HG02840 (cell line): ENCODE measurements at regions not wholly inside any gene's neighbourhood (a gene's known extent, or its start where the extent isn't known, plus 50 kb on each side); places are given as distances from the start of the nearest gene placed in this dataset.
"Not testable (repeated sequence)": the region's sequence is repeated elsewhere in the genome, so short reads cannot be mapped to it uniquely, and the experiment has no call there.

ENCODE experiments used
- ATAC-seq: cut with Tn5 transposase; IDR thresholded peaks from one replicate; pipeline ENCODE4 v1.9.1; 2021; ENCODE audit warnings: mild to moderate bottlenecking, moderate library complexity, moderate number of reproducible peaks; ENCODE audit not compliant: unreplicated experiment, low FRiP score

DNA sequence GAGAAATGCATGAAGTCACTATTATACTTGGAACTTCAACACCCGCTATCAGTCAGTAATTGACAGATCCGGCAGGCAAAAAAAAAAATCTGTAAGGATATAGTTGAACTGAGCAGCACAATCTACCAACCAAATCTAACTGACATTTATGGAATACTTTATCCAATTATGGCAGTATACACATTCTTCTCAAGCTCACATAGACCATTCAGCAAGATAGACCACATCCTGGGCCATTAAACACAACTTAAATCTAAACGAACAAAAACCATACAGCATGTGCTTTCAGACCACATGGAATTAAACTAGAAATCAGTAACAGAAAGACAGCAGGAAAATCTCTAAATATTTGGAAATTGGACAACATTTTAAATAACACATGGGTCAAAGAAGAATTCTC is 112.7 kb downstream of the MPP7 start:
- ATAC-seq = no peak

DNA sequence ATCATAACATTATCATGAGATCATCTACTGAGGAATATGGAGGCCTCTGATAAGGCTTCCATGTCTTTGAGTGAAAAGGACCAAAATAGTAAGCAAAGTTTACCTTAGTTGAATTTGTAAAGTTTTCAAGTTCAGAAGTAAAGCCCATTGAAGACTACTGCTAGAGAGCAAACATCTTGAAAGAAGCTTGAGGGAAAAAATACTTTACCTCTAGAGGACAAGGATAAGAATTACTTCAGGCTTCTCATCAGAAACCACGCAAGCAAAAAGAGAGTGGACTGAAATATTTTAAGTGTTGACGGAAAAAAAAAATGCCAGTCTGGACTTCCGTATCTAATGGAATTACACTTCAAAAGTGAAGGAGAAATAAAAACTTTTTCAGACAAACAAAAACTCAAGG is 114.3 kb downstream of the MPP7 start:
- no peak for ATAC-seq

DNA sequence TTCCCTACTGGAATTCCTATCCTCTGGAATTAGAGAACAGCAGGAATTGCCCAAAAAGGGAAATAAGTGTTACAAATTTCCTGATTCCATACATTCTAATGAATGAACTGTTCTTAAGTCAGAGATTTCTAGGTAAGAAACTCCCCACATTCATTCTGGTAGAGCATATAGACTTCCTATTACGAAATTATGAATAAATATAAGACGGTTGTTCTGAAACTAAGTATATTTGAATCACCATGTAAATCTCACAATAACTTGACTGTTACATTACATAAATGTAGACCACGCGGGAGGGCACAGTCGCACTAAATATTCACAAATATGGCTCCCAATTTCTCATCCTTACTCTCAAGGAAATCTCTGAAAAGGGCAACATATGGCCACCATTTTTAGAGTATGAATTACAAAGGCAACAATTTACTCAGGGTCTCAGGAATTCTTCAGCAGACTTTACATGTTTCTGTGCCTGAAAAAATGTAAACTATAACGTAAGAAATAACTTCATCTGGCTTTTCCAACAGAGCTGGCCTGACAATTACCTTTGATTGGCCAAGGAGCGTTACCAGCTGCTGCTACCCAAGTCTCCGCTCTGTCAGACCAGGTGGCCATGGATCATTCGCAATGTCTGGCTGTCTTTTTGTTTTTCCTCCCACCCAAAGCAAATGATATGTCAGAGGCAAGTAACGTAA is 115.8 kb downstream of the MPP7 start:
- no peak for ATAC-seq

DNA sequence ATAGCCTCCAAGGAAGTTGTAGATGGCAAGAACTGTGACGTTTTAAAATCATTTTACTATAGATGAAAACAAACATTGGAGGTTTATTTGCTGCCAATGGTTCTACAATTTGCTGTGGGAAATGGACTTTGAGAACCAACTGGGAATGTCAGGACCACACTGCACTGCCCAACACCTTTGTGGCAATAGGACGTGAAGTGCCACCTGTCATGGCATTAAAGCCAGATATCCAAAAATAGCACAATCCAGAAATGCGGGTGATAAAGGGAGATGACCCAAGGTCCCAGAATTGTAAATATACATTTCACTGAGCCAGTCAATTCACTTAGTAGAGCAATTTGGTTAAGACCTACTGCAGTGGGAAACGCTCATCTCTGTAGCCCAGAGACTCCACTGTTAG is 116.4 kb downstream of the MPP7 start:
- ATAC-seq = no peak

DNA sequence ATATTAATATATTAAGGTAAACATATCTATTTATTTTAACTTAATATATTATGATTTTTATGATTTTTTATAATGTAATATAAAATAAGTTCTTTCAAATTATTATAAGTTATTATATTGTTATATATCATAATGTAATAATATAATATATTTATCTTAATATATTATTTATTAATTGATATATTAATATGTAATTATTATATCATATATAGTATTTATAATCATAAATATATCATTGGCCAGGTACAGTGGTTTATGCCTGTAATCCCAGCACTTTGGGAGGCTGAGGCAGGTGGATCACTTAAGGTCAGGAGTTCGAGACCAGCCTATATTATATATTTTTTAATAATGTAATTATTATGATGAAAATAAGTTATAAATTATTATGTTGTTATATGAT is 118.1 kb downstream of the MPP7 start:
- no peak for ATAC-seq

DNA sequence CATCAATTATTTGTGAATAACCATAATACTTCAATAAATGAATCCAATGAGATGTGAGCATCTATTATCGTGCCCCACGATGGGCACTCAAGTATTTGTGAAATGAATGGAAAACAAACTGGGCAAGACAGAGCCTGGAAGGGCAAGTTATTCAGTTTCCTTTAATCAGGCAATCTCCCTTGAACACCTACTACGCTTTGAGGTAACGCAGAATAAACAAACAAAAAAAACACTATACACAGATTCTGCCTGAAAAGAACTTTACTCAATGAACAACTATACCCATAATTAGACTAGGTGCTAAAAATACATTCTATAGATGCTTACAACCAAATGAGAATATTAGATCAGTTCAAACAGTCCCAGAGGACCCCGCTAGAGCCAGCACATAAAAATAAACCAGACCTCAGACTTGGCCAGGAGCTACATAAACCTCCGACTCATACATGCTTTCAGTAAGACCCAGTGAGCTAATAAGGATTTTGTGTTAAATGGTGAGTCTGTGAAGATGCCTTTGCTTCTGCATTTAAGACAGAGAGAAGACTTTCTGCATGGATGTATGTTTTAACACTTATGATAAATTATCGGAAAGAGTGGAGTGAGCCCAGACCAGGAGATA is 121.3 kb downstream of the MPP7 start:
- ATAC-seq = no peak

DNA sequence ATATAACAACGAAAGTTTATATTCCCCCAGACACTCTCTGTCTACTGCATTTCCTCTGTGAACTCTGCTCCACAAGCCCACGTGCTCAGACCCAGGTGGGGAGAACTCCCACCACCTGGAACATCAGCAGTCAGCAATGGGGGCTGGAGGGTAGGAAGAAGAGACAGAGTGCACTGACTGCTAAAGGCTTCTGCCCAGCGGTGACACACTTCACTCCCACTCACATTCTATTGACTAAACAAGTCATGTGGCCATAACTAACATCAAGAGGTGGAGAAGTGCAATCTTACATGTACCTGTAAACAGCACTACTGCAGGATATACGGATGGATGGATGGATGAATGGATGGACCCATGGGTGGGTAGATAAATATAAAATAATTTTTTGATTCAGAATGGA is 122.2 kb downstream of the MPP7 start:
- no peak for ATAC-seq

DNA sequence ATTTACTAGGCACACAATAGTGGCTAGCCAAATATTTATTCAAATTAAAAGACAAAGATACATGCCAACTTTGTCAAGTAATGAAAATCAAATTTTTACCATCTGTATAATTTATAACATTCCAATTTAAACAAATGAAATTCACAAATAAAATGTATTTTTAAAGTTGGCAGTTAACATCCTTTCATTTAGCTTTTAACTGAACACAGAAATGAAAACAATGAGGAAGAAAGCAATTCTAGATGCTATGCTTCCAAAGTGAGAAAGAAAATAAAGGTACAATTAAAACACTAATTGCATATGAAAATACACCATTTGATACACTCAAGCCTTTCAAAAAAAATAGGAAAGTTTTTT is 123.1 kb downstream of the MPP7 start:
- ATAC-seq = no peak

DNA sequence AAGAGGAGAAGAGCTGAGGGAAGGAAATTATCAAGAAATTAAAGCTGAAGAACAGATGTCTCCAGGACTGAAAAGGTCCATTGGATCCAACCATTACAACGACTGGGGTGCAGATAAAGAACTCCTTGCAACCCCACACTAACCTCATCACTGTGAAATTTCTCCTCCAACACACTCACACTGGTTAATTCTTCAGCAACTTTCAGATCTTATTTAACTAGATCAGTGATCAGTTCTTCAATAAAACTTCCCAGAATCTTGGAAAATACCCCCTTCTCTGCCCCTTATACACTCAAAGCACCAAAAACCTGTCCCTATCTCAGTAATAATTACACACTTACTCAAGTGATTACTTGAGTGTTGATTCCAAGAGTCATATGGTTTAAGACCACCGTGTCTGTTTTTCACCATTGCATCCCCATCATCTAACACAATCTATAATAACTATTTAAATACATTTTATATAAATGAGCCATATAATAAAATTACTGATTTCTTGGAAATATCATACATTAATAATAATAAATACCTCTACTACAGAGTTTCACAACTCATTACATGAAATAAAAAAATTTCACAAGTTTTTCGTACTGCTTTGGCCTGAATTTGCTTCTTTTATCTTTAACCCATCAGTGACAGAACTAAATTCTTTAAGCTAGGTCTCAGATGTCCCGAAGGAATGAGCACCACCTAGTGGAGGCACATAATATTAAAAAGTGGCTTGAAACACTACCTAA is 123.7 kb downstream of the MPP7 start:
- no peak for ATAC-seq

DNA sequence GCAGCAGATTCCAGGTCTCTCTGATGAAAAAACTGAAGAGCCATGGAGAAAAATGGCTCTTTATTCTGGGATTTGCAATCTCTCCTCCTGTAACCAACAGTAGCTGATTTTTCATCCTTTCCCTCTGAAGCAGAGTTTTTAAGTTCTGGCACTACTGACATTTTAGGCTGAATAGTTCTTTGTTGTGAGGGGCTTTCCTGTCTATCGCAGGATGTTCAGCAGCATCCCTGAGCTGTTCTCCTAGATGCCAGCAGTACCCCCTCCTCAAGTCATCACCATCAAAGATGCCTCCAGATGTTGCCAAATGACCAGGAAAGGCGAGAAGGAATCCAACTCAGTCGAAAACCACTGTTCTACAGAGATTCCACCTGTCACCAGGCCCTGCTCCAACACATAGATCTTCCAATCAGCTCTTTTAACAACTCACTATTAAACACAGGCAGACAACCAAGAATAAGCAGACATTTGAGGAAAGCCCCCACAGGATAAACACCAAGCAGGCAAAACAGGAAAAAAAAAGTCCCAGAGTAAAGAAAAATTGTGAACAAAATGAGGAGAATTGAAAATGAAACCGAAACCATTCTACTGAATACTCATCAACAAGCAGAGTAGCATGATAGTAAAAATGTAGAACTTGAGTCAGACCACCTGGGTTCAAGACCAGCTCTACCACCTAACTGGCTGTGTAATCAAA is 124.8 kb downstream of the MPP7 start:
- peak; percentile 50 for ATAC-seq

DNA sequence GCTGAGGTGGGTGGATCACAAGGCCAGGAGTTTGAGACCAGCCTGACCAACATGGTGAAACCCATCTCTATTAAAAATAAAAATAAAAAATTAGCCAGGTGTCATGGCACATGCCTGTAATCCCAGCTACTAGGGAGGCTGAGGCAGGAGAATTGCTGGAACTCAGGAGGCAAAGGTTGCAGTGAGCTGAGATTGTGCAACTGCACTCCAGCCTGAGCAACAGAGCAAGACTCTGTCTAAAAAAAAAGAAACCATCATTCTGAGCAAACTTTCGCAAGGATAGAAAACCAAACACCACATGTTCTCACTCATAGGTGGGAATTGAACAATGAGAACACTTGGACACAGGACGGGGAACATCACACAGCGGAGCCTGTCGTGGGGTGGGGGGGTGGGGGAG is 126.4 kb downstream of the MPP7 start:
- ATAC-seq = not testable (repeated sequence)

DNA sequence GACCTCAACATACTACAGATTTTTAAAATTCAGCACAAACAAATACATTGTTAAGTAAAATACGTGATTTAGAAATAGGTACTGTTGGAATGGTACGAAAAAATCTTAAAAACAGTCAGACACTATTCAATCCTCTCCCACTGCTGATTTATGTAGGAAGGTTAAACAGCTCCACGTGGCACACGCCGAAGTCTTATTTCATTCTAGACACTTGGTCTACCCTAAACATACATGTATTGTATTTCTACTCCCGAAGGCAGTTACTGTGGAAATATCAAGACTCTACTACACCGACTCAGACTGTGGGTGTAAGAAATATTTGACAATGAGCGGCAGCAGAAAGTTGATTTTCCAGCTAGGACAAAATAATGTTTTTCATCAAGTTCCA is 130.6 kb downstream of the MPP7 start:
- ATAC-seq = no peak

DNA sequence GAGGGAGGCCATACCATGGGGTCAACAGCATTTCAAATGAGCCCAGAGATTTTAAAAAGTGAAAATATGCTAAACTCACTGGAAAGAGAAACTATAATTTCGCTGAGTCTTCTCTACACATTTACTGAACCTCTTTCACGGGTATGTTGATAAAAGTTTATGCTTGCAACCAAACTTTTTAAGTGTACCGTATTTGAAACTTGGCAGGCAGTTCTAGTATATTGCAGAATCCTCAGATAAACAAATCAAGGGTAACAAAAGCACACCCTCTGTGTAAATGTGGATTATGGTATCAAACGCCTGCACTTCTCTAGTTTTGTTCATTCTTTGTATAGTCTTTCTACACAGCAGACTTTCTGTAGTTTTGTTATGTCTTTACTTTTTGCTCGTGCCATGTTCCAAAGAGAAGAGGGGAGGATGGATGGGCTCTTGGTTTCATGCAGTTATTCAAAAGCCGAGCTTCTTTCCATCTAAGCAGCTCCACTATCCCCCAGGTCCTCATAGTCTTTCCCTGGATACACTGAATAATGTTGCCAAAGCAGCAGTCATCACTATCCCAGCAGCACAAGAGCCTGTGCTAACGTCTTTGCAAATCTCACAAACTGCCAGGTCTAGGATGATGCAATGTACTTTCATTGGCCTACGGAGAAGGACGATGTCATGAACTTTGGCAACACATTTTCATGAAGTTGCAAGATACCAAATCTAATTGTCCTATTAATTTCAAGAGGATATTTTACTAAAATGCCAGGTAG is 131.2 kb downstream of the MPP7 start:
- ATAC-seq = no peak

DNA sequence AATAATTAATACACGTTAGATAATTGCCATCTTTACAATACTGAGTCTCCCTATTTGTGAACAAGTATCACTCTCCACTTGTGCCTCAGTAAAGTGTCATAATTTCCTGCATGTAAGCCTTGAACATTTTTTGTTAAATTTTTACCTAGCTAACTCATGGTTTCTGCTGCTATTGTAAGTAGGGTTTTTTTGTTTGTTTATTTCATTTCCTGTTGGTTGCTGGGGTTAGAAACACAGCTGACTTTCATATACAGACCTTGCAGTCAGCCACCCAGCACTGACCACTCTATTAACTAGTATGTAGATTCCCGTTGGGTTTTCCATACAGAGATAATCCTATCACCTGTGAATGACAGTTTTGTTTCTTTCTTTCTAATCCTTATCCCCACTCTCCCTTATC is 133.3 kb downstream of the MPP7 start:
- ATAC-seq = peak; percentile 91

DNA sequence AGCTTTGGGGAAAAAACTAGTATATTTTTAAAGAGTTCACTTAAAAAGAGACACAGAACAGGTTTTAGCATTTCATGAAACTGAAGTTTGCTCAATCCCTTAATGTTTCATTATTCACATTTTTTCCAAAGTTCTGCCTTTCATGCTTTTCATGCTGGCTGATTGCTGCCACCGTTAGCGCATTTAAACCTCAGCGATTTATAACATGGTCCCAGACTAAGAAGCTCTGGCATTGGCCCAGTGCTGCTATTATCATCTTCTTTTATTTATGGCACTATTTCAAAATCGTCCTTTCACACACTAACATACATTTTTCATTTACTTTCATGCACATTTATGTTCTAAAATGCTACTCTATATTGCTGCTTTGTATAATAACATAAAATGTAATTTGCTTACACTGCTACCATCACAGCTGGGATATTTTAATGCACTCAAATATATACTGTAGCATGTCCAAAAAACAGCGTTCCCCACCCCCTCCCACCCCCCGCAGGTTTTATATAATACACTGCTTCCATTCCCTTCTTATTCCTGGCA is 141.9 kb downstream of the MPP7 start:
- no peak for ATAC-seq

DNA sequence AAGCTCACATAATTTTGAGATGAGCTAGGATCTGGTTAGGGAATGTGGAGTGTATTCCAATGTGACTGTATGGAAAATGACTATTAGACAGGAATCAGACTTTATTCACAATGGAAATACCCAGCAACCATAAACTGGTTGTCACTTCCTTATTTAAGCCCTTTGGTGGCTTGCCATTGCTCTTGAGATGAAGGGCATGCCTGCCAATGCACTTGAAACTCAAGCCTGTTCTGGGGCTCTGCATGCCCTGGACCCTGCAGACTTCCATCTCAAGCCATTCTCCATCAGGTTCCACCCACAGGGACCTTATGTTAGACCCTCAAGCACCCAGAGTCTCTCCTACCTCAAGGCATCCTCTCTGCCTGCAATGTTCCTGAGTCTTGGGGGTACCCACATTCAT is 145.5 kb downstream of the MPP7 start:
- ATAC-seq = no peak

DNA sequence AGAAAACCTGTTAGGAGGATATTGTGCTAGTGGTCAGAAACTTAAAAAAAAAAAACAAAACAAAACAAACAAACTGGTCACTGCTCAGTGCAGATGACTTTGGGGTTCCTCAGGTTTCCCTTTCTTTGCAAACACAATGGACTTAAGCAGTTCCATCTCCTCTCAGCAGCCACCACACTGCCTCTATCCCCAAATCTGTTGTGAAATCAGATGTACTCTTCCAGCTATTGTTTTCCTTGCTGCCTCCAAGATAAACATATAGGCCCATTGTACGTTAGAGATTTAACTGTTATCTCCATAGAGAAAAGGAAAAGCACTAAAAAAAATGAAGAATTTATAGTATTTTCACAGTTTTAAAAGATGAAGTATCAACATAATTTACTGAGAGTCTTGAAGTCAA is 147.1 kb downstream of the MPP7 start:
- no peak for ATAC-seq

DNA sequence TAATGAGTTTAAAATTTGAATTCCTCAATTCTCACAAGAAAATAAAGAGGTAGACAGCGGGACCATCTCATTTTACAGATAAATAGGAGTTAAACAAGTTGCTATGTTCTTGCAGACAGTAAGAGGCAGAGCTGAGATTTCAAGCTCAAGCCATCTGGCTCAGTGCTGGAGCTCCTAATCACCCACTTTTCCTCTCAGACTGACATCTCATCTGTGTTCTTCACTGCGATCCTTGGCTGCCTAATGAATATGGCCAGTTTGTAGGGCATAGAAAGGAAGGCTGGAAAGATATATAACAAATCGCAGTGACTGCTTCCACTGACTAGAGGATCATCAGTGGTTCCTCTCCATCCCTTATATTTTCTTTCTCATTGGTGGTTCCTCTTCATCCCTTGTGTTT is 151.2 kb downstream of the MPP7 start:
- no peak for ATAC-seq

DNA sequence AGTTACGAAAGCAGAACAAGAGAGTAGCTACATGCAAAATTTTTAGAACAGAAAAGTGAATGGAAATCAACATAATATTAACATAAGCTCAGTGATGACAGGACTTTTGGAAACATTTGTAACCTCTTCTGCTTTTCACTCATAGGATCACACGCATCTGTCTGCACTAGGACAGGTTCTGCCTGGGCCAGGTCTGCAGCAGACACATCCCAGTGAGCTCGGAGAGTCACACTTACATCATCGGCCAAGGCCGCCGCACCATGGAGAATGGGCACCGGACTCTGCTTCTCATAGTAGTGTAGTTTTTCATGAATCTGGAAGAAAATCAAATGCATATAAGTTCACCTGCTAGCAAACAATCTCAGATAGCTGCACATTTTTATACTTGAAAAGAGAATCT is 150.9 kb upstream of the ODAD2 start:
- ATAC-seq = no peak

DNA sequence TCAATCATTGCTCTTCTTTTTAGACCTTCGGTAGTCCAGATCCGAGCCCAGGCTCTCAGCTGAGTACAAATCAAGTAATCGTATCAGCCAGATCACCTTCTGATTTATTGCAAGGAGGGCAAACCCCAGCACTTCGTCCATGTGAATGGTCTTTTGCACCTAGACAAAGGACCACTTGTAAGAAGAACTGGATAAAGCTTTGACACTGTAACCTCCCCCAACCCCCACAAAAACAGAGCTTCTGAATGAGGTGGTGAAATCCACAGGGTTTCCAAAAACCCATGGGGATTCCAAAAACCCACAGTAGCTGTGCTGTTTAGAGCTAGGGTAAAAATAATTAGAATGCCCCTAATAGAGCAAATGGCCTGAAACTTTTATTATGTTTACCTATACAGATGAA is 148.8 kb upstream of the ODAD2 start:
- ATAC-seq = no peak
